DOHH2 (cell line): ENCODE measurements at regions not wholly inside any gene's neighbourhood (a gene's known extent, or its start where the extent isn't known, plus 50 kb on each side); places are given as distances from the start of the nearest gene placed in this dataset.

Source experiments
- EZH2phosphoT487 ChIP-seq: fragments of 200-600 bp; sonication (generic); IDR thresholded peaks from 2 replicates; pipeline ENCODE4 v1.6.1; 2017; ENCODE audit warnings: borderline replicate concordance, mild to moderate bottlenecking, antibody characterized with exemption, low read length, moderate library complexity, mixed read lengths
- TF ChIP-seq, protein P1 (sequence below): fragments of 200-600 bp; sonication (generic); IDR thresholded peaks from one replicate; pipeline ENCODE4 v1.5.1; 2014; ENCODE audit warnings: antibody characterized with exemption, mild to moderate bottlenecking, low read depth, low read length; ENCODE audit not compliant: poor library complexity, severe bottlenecking

DNA sequence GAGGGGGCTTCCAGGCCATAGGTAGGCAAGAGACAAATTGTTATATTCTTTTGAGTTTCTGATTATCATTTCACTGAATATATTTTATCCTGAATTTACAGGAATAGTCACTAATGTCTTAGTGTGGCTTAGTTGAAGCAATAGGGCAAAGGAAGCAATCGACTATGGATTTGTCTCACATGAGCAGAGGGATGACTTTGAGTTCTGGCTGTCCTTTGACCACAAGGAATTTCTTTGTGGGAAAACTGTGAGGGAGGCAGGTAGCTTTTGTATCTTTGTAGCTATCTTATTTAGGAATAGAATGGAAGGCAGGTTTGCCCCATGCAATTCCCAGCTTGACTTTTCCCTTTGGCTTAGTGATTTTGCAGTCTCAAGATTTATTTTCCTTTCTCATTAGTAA lies 207.3 kb upstream of the ANXA10 start:
- TF ChIP-seq, protein P1, sequence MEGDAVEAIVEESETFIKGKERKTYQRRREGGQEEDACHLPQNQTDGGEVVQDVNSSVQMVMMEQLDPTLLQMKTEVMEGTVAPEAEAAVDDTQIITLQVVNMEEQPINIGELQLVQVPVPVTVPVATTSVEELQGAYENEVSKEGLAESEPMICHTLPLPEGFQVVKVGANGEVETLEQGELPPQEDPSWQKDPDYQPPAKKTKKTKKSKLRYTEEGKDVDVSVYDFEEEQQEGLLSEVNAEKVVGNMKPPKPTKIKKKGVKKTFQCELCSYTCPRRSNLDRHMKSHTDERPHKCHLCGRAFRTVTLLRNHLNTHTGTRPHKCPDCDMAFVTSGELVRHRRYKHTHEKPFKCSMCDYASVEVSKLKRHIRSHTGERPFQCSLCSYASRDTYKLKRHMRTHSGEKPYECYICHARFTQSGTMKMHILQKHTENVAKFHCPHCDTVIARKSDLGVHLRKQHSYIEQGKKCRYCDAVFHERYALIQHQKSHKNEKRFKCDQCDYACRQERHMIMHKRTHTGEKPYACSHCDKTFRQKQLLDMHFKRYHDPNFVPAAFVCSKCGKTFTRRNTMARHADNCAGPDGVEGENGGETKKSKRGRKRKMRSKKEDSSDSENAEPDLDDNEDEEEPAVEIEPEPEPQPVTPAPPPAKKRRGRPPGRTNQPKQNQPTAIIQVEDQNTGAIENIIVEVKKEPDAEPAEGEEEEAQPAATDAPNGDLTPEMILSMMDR: no peak
- no peak for TF ChIP-seq EZH2phosphoT487
